UCSD-AML1 (cell line): ENCODE measurements at regions not wholly inside any gene's neighbourhood (a gene's known extent, or its start where the extent isn't known, plus 50 kb on each side); places are given as distances from the start of the nearest gene placed in this dataset.

Experiments
- DNase-seq: peaks from one replicate; lab custom pipeline; 2025; ENCODE audit not compliant: unreplicated experiment; lab: John Stamatoyannopoulos, UW

GRCh38 chr10:62453274-62453673 is 79.1 kb downstream of the ZNF365 start:
- DNase-seq = no peak

DNA sequence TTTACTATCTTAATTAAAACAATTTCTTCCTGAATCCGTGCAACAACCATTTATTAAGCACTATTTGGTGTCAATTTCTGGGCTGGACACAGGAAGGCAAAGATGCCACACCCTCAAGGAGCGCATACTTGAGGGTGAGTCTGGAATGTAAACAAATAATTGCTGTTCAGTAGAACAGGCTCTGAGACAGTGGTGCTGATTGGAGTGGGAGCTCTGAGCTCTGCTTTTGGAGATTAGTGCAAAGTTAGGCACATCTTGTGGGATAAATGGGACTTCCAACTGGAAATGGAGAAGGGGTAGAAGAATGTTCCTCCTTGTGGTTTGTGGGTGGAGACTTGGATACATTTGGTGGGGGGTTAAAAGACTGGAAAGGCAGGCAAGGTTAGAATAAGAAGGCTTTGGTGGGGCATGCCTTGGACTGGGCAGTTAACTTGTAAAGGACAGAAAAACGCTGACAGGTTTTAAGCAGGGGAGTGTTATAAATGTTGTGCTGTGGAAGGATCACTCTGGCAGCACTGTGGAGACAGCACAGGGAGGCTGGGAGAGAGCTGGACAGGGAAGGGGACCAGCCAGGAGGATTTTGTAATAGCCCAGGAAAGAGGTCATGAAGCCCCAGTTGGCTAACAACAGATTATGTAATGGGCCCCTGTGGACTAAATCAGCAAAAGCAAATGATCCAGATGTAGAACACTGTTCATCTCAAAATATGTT is 80.7 kb downstream of the ZNF365 start:
- DNase-seq = no peak

- no peak for DNase-seq
These were observed 82.5 kb downstream of the ZNF365 start for GRCh38 chr10:62456611-62457101.

DNA sequence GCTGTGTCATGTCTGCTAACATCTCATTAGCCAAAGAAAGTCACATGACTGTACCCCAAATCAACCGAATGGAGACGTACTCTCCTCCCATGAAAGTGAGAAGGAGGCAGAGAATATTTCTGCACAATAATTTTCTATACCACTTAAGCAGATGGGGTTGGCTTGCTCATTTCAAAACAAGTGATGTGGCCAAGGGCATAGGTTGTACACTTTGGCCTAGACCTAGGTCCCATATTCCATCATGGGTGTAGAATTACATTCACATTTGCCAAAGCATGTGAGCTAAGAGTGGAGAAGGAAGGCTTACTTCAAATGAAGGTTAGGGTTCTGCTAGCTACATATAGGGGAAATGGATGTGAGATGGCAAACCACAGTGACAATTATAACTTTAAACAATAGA is 83.0 kb downstream of the ZNF365 start:
- no peak for DNase-seq

DNA sequence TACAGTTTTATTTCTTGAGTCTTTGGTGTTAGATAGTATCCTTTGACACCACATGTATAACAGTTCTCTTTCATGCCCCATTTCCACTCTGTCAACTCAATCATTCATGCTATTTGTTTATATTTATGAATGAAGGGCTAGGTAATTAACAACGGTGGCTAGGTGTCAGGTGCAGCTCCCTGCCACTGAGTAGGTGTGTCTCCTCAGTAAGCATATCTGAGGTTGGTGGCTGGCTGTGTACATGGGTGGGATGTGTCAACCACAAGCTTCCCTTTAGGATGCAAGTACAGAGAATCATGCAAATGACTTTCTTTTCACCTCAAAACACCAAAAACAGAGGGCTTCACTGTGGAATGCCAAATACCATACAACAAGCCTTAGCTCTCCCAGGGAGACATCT is 83.4 kb downstream of the ZNF365 start:
- no peak for DNase-seq

GRCh38 chr10:62459072-62459471 is 84.9 kb downstream of the ZNF365 start:
- DNase-seq = no peak

- DNase-seq = no peak
These were observed 85.3 kb downstream of the ZNF365 start for GRCh38 chr10:62459500-62459899.

GRCh38 chr10:62460393-62460792 is 86.2 kb downstream of the ZNF365 start:
- DNase-seq = no peak

DNA sequence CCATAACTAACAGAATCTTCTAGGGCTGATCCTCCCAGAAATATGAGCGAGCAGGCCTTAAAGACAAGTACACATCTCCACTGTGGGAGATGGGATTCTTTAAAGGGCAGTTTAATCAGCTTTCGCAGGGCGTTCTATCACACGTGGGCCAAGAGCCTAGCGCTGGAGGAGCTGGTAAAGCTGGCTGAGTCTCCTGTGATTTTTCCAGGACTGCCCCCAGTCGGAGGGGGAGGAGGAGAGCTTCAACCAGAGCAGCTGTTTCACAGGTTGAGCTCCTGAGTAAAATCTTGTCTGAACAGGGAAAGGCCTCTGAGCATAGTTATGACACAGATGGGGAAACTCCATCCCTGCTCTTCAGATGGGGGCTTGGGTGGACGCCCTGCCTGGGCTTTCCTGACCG is 87.0 kb downstream of the ZNF365 start:
- DNase-seq = no peak

GRCh38 chr10:62462461-62462860 is 88.3 kb downstream of the ZNF365 start:
- DNase-seq = no peak

GRCh38 chr10:62463364-62463763 is 89.2 kb downstream of the ZNF365 start:
- no peak for DNase-seq

DNA sequence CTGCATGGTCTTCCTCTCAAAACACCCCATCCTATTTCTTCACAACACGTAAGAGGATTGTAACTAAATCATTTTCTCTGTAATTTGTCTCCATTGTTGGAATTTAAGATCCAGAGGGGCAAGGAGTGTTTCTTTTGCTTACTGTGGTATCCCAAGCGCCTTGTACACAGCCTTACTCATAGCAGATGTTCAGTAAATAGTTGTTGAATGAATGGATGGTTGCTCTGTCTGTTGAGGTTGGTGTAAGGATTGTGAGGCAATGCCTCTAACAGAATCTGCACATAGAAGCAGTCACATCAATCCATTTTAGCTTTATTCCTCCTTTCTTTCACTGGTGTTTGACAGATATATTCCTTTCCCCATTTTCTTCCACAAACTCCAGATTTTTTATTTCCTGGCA is 90.1 kb downstream of the ZNF365 start:
- DNase-seq = no peak

GRCh38 chr10:62466590-62466989 is 92.4 kb downstream of the ZNF365 start:
- no peak for DNase-seq

DNA sequence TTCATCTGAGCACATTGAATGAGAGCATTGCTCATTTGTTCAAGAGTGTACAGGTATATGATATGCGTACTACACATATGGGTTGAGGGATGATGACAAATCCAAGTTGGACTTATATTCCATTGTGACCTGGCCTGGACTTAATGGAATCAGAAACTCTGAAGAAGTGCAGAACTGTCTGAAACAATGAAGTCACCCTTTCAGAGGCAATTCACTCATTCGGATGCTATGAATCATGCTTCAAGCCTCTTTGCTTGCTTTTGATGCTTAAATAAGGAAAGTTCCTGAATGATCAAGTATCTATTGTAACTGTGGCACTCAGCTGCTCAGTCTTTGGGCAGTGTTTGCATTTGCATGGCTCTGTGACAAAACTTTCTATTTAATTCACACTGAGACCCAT is 93.4 kb downstream of the ZNF365 start:
- DNase-seq = no peak

DNA sequence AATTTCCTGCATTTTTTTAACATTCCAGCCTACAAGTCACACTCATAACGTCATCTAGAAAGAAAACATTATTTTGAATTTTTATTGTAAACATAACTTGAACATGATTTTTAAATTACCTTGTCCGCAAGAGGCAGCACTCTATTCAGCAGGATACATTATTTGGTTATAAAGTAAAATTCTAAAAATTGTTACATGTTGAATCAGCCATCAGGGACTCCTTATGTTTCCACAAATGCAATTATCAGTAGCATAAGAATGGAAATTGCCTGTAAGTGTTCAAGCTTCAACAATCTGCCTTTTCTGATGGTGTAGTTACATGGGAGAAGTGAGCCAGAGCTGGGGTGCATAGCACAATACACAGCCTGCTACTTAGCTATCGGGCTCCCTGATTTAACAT is 97.5 kb downstream of the ZNF365 start:
- no peak for DNase-seq

DNA sequence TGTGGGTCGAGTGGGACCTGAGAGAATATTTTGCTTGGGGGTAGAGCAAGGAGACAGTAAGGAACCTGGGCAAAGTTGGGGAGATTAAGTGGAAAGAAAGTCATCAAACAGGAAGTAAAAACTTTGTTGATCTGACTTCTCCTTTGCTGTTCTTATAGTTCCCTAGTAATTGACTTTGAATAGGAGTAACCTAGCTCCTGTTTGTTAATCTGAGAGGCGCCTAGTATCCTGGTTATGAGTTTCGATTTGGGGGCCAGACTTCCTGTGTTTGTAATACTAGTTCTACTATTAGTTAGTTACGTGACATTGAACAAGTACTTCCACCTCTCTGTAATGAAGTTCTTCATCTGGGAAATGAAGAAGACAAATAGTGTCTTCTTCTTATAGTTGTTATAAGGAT is 99.1 kb downstream of the ZNF365 start:
- DNase-seq = no peak

DNA sequence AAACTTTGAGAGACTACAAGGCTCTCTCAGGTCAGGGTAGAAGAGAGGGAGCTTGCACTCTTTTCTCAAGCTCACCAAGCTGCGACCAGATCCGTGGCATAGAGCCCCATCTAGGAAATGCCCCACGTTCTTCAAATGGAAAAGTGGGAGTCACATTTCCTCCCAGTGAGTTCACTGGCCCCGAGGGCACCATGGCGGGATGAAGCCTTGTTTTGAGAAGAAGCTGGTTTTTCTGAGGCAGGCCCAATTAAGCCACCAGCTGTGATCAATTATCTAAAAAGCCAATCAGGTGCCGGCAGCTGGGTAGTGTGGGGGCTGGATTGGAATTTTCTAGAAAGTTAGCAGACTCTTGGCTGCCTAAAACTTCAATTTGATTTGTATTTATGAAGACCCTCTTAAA is 101.4 kb downstream of the ZNF365 start:
- no peak for DNase-seq

DNA sequence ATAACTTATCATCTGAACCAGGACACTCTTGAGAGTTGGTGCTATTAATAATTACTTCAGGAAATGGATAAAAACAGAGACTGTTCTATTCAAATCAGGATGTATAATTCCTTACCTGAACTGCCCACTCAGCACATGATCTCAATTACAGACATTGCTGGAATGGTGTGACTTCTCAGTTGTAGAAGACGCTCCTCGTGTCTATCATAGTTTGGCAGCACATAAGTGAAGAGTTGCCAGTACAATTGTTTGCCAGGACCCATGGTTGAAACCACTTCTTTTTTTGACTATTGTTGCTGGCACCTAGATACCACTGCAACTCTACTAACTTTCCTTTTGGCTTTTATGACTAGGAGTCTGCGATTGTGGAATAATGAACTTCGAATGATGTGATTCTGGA is 105.4 kb downstream of the ZNF365 start:
- no peak for DNase-seq

- no peak for DNase-seq
These were observed 106.0 kb downstream of the ZNF365 start for GRCh38 chr10:62480196-62480595.

DNA sequence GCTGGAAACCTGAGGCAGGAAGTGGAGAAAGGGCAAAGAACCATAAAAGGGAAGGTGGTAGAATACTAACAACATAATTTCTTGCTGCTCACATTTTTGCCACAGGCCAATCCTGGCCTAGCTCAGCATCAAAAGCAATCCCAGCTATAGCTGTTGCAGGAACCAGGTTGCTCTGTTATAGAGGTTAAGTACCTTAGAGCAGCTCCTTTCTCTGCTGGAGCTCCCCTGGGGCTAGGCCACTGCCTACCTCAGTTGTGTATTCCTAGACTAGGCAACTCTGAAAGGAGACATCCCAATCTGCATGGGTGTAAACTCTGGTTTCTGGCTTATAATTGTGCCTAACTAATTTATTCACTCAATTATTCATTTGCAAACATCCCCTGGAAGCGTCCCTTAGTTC is 108.4 kb downstream of the ZNF365 start:
- DNase-seq = no peak

GRCh38 chr10:62491597-62491996 is 117.4 kb downstream of the ZNF365 start:
- DNase-seq = no peak

DNA sequence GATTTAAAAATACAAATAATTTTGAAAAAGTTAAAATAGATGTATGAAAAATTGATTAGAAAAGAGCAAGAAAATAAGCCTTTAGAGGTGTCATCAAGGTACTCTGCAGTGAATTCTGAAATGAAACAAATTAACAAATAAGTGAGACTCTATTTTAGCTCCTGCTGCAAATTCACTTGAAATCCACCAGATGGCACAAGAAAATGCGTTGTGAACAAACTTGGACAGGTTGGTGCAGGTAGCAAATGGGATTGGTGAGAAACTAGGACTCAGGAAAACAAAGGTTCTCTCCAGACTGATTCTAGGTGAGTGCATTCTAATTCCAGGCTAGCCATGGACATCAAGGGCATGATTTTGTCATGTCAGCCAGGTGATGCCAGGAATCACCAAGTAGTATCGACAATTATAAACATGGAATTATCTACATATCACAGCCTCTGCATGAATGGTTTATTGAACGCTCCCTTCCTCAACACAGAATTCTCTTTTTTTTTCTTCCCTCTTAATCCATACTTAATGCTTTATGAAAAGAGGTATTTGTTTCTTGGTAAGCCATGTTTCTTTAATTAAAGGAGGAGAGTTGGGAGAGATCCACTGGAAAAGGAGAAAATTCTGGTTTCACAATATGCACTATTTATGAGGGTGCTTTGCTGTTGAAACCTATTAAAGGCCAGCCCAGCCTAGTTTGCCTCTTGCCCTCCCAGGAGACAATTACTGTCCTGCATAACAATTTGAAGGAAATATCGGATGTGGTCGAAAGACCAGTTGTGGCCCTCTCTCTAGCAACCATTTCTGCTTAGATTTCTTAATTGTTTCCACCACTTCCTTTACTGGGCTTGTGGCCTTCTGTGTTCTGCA is 118.1 kb downstream of the ZNF365 start:
- no peak for DNase-seq

GRCh38 chr10:62492870-62493180 is 118.7 kb downstream of the ZNF365 start:
- no peak for DNase-seq
